HepG2 (cell line): ENCODE measurements at regions not wholly inside any gene's neighbourhood (a gene's known extent, or its start where the extent isn't known, plus 50 kb on each side); places are given as distances from the start of the nearest gene placed in this dataset.

Experiments used
- CBX1 ChIP-seq: IDR thresholded peaks from one replicate; pipeline ENCODE4 v1.6.1; 2016; ENCODE audit warnings: antibody characterized with exemption, low read depth
- ETS1 ChIP-seq: sonication (generic); formaldehyde crosslinking; IDR thresholded peaks from 2 replicates; pipeline ENCODE4 v1.4.0; 2020; ENCODE audit warnings: missing genetic modification reagents
- KDM2A ChIP-seq: sonication (generic); formaldehyde crosslinking; IDR thresholded peaks from 2 replicates; pipeline ENCODE4 v1.4.0; 2020; ENCODE audit warnings: low read depth, missing genetic modification reagents, borderline replicate concordance
- MXI1 ChIP-seq: IDR thresholded peaks from 3 replicates; pipeline ENCODE4 v1.6.1; 2012; ENCODE audit warnings: low read depth, low read length, inconsistent platforms, borderline replicate concordance
- PRDM15 ChIP-seq: sonication (generic); formaldehyde crosslinking; IDR thresholded peaks from 2 replicates; pipeline ENCODE4 v1.4.0; 2020; ENCODE audit warnings: missing genetic modification reagents
- RFXAP ChIP-seq: sonication (generic); formaldehyde crosslinking; IDR thresholded peaks from 2 replicates; pipeline ENCODE4 v1.4.0; 2020; ENCODE audit warnings: missing genetic modification reagents, borderline replicate concordance
- SRSF4 ChIP-seq: fragments of 200-400 bp; formaldehyde crosslinking; IDR thresholded peaks from one replicate; pipeline ENCODE4 v1.6.1; 2018; ENCODE audit warnings: mild to moderate bottlenecking, low read depth, low read length, moderate library complexity; ENCODE audit not compliant: poor library complexity, severe bottlenecking
- U2AF1 ChIP-seq: fragments of 200-400 bp; formaldehyde crosslinking; optimal IDR thresholded peaks from 2 replicates; pipeline ENCODE3; 2017; ENCODE audit warnings: mild to moderate bottlenecking, low read depth, low read length
- ZBTB25 ChIP-seq: IDR thresholded peaks from 2 replicates; pipeline ENCODE4 v1.6.1; 2018; ENCODE audit warnings: missing genetic modification reagents
- ZBTB42 ChIP-seq: sonication (generic); formaldehyde crosslinking; IDR thresholded peaks from 2 replicates; pipeline ENCODE4 v1.5.0; 2020; ENCODE audit warnings: mild to moderate bottlenecking, missing genetic modification reagents
- ZFP1 ChIP-seq: IDR thresholded peaks from 2 replicates; pipeline ENCODE4 v1.6.1; 2016
- ZNF17 ChIP-seq: sonication (generic); formaldehyde crosslinking; IDR thresholded peaks from 2 replicates; pipeline ENCODE4 v1.5.0; 2020; ENCODE audit warnings: mild to moderate bottlenecking, missing genetic modification reagents
- ZNF317 ChIP-seq: sonication (generic); formaldehyde crosslinking; IDR thresholded peaks from 2 replicates; pipeline ENCODE4 v1.5.0; 2020; ENCODE audit warnings: mild to moderate bottlenecking, missing genetic modification reagents
- ZNF501 ChIP-seq: sonication (generic); formaldehyde crosslinking; IDR thresholded peaks from 2 replicates; pipeline ENCODE4 v1.5.1; 2020; ENCODE audit warnings: mild to moderate bottlenecking, moderate library complexity, missing genetic modification reagents
- ZNF615 ChIP-seq: sonication (generic); formaldehyde crosslinking; IDR thresholded peaks from 2 replicates; pipeline ENCODE4 v1.5.0; 2020; ENCODE audit warnings: mild to moderate bottlenecking, missing genetic modification reagents, borderline replicate concordance
- ZNF766 ChIP-seq: sonication (generic); formaldehyde crosslinking; IDR thresholded peaks from 2 replicates; pipeline ENCODE4 v1.5.0; 2020; ENCODE audit warnings: missing genetic modification reagents, borderline replicate concordance
- TF ChIP-seq, protein P1 (sequence below): IDR thresholded peaks from 2 replicates; pipeline ENCODE4 v1.6.1; 2012; ENCODE audit warnings: low read length, improper control_type of control experiment
- TF ChIP-seq, protein P2 (sequence below): IDR thresholded peaks from 2 replicates; pipeline ENCODE4 v1.6.1; 2016; ENCODE audit warnings: missing compliant biosample characterization, missing genetic modification reagents, borderline replicate concordance
- TF ChIP-seq, protein P3 (sequence below): sonication (generic); formaldehyde crosslinking; conservative IDR thresholded peaks from 2 replicates; pipeline ENCODE4 v1.4.0; 2020; ENCODE audit warnings: missing genetic modification reagents

DNA sequence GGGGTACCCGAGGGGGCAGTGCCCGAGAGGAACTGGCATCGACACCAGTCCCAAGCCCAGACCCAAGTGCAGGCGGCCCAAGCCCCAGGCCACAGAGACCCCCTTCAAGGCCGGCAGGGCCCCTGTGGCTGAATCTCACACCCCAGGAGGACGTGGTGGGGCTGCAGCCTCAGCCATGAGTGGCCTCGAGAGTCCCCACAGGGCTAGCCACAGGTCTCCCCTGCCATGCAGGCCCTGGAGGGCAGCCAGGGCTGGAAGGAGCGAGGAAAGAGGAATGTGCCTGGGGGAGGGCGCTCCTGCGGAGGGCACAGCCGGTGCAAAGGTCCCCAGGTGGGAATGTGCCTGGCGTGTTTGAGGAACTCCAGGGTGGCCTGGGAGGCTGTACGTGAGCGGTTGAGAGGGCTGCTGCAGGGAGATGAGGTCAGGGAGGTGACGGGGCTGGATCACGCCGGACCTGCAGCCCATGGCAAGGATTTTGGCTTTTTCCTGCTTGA is 86.1 kb downstream of the NCOR2 start (continued):
- TF ChIP-seq, protein P1, sequence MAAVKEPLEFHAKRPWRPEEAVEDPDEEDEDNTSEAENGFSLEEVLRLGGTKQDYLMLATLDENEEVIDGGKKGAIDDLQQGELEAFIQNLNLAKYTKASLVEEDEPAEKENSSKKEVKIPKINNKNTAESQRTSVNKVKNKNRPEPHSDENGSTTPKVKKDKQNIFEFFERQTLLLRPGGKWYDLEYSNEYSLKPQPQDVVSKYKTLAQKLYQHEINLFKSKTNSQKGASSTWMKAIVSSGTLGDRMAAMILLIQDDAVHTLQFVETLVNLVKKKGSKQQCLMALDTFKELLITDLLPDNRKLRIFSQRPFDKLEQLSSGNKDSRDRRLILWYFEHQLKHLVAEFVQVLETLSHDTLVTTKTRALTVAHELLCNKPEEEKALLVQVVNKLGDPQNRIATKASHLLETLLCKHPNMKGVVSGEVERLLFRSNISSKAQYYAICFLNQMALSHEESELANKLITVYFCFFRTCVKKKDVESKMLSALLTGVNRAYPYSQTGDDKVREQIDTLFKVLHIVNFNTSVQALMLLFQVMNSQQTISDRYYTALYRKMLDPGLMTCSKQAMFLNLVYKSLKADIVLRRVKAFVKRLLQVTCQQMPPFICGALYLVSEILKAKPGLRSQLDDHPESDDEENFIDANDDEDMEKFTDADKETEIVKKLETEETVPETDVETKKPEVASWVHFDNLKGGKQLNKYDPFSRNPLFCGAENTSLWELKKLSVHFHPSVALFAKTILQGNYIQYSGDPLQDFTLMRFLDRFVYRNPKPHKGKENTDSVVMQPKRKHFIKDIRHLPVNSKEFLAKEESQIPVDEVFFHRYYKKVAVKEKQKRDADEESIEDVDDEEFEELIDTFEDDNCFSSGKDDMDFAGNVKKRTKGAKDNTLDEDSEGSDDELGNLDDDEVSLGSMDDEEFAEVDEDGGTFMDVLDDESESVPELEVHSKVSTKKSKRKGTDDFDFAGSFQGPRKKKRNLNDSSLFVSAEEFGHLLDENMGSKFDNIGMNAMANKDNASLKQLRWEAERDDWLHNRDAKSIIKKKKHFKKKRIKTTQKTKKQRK: no peak
- no peak for TF ChIP-seq SRSF4
- no peak for TF ChIP-seq ZBTB42 (CRISPR knock-in tag)
- TF ChIP-seq ZNF766 (CRISPR knock-in tag): no peak
- no peak for TF ChIP-seq ETS1 (CRISPR knock-in tag)
- TF ChIP-seq ZBTB25: no peak
- TF ChIP-seq ZNF17 (CRISPR knock-in tag): no peak
- TF ChIP-seq, protein P2, sequence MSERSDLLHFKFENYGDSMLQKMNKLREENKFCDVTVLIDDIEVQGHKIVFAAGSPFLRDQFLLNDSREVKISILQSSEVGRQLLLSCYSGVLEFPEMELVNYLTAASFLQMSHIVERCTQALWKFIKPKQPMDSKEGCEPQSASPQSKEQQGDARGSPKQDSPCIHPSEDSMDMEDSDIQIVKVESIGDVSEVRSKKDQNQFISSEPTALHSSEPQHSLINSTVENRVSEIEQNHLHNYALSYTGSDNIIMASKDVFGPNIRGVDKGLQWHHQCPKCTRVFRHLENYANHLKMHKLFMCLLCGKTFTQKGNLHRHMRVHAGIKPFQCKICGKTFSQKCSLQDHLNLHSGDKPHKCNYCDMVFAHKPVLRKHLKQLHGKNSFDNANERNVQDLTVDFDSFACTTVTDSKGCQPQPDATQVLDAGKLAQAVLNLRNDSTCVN (CRISPR knock-in tag): no peak
- TF ChIP-seq CBX1: no peak
- no peak for TF ChIP-seq PRDM15 (CRISPR knock-in tag)
- TF ChIP-seq ZNF615 (CRISPR knock-in tag): no peak
- TF ChIP-seq ZNF317 (CRISPR knock-in tag): no peak
- TF ChIP-seq RFXAP: no peak
- TF ChIP-seq KDM2A (CRISPR knock-in tag): no peak; the same call in 1 of the 2 replicates
- TF ChIP-seq, protein P3, sequence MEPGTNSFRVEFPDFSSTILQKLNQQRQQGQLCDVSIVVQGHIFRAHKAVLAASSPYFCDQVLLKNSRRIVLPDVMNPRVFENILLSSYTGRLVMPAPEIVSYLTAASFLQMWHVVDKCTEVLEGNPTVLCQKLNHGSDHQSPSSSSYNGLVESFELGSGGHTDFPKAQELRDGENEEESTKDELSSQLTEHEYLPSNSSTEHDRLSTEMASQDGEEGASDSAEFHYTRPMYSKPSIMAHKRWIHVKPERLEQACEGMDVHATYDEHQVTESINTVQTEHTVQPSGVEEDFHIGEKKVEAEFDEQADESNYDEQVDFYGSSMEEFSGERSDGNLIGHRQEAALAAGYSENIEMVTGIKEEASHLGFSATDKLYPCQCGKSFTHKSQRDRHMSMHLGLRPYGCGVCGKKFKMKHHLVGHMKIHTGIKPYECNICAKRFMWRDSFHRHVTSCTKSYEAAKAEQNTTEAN (CRISPR knock-in tag): no peak
- TF ChIP-seq ZNF501: no peak
- no peak for TF ChIP-seq U2AF1
- no peak for TF ChIP-seq ZFP1 (CRISPR knock-in tag)
- no peak for TF ChIP-seq MXI1
